KBM-7 (cell line): ENCODE measurements at regions not wholly inside any gene's neighbourhood (a gene's known extent, or its start where the extent isn't known, plus 50 kb on each side); places are given as distances from the start of the nearest gene placed in this dataset.

Source experiments
- DNase-seq: peaks from one replicate; pipeline ENCODE4 v3.0.0-alpha.2; 2015
- in situ Hi-C: fragments of 300-500 bp; cut with MboI; formaldehyde crosslinking; loops from 2 replicates; pipeline ENCODE4 v1.14.3; 2020; ENCODE audit warnings: low sequenced_read_pairs, low pct_unique_long_range_greater_than_20kb, mixed read lengths

- in situ Hi-C loops = no loop called here
- DNase-seq = no peak
Measured at GRCh38 chr2:134072341-134072740, 181.5 kb upstream of the MGAT5 start.

GRCh38 chr2:134073023-134073422 is 180.8 kb upstream of the MGAT5 start:
- in situ Hi-C loops = no loop called here

GRCh38 chr2:134074619-134075018 is 179.3 kb upstream of the MGAT5 start:
- DNase-seq = no peak
- in situ Hi-C loops = loop anchor here (25.0 kb wide), 1 partner anchor 87 kb away; no protein-coding TSS in a partner anchor

More at GRCh38 chr2:134073023-134073422, 180.8 kb upstream of the MGAT5 start:
- no peak for DNase-seq

- in situ Hi-C loops = loop anchor here (25.0 kb wide), 1 partner anchor 88 kb away; no protein-coding TSS in a partner anchor
- no peak for DNase-seq
Measured at GRCh38 chr2:134075204-134075603, 178.7 kb upstream of the MGAT5 start.

- DNase-seq = no peak
- in situ Hi-C loops = loop anchor here (25.0 kb wide), 1 partner anchor 91 kb away; no protein-coding TSS in a partner anchor
Measured at GRCh38 chr2:134078354-134078753, 175.5 kb upstream of the MGAT5 start.

GRCh38 chr2:134079373-134079772 is 174.5 kb upstream of the MGAT5 start:
- no peak for DNase-seq
- in situ Hi-C loops = loop anchor here (25.0 kb wide), 1 partner anchor 92 kb away; no protein-coding TSS in a partner anchor

GRCh38 chr2:134080386-134081089 is 173.3 kb upstream of the MGAT5 start:
- no peak for DNase-seq
- in situ Hi-C loops = loop anchor here (25.0 kb wide), 1 partner anchor 93 kb away; no protein-coding TSS in a partner anchor

GRCh38 chr2:134081238-134081938 is 172.5 kb upstream of the MGAT5 start:
- no peak for DNase-seq
- in situ Hi-C loops = loop anchor here (25.0 kb wide), 1 partner anchor 94 kb away; no protein-coding TSS in a partner anchor

- DNase-seq = no peak
- in situ Hi-C loops = loop anchor here (25.0 kb wide), 1 partner anchor 96 kb away; no protein-coding TSS in a partner anchor
Measured at GRCh38 chr2:134083548-134083947, 170.3 kb upstream of the MGAT5 start.

- DNase-seq = no peak
- in situ Hi-C loops = loop anchor here (25.0 kb wide), 1 partner anchor 99 kb away; no protein-coding TSS in a partner anchor
Measured at GRCh38 chr2:134086594-134087219, 167.2 kb upstream of the MGAT5 start.

GRCh38 chr2:134087371-134087921 is 166.4 kb upstream of the MGAT5 start:
- in situ Hi-C loops = loop anchor here (25.0 kb wide), 1 partner anchor 100 kb away; no protein-coding TSS in a partner anchor
- no peak for DNase-seq

- no peak for DNase-seq
- in situ Hi-C loops = loop anchor here (25.0 kb wide), 1 partner anchor 102 kb away; no protein-coding TSS in a partner anchor
Measured at GRCh38 chr2:134089454-134089853, 164.4 kb upstream of the MGAT5 start.

GRCh38 chr2:134097740-134098139 is 156.1 kb upstream of the MGAT5 start:
- no peak for DNase-seq
- in situ Hi-C loops = loop anchor here (25.0 kb wide), 1 partner anchor 110 kb away; no protein-coding TSS in a partner anchor

- DNase-seq = no peak
- in situ Hi-C loops = loop anchor here (25.0 kb wide), 1 partner anchor 111 kb away; no protein-coding TSS in a partner anchor
Measured at GRCh38 chr2:134098321-134098720, 155.6 kb upstream of the MGAT5 start.

- in situ Hi-C loops = loop anchor here (25.0 kb wide), 1 partner anchor 112 kb away; no protein-coding TSS in a partner anchor
- DNase-seq = no peak
Measured at GRCh38 chr2:134099273-134099672, 154.6 kb upstream of the MGAT5 start.

- no peak for DNase-seq
- in situ Hi-C loops = no loop called here
Measured at GRCh38 chr2:134103196-134103595, 150.7 kb upstream of the MGAT5 start.

- DNase-seq = no peak
- in situ Hi-C loops = no loop called here
Measured at GRCh38 chr2:134104754-134105153, 149.1 kb upstream of the MGAT5 start.

GRCh38 chr2:134107402-134107801 is 146.5 kb upstream of the MGAT5 start:
- in situ Hi-C loops = no loop called here
- DNase-seq = no peak

GRCh38 chr2:134108113-134108512 is 145.8 kb upstream of the MGAT5 start:
- in situ Hi-C loops = no loop called here
- DNase-seq = no peak
